HepG2 (cell line): ENCODE measurements at regions not wholly inside any gene's neighbourhood (a gene's known extent, or its start where the extent isn't known, plus 50 kb on each side); places are given as distances from the start of the nearest gene placed in this dataset.

Experiments used
- ATAC-seq: fragments of 200-7000 bp; cut with Tn5 transposase; 3 replicates; pipeline ENCODE4 v1.9.1; 2020; ENCODE audit warnings: mild to moderate bottlenecking, moderate library complexity
- BruUV-seq: library from RNA; stranded (reverse); fragments of 400-500 nt; replicated peaks from 2 replicates; lab custom pipeline; 2021; lab: Mats Ljungman, UMichigan
- CTCF ChIA-PET: fragments of 300-600 bp; formaldehyde crosslinking; extraction: SDS; loops from one replicate; lab custom pipeline; 2021; ENCODE audit warnings: low total read pairs, inconsistent platforms, low intra/inter-chr PET ratio; lab: Yijun Ruan, JAX
- POLR2A ChIA-PET: fragments of 350-600 bp; sonication (Branson Sonifier 250); formaldehyde crosslinking; loops from one replicate; lab custom pipeline; 2020; ENCODE audit warnings: antibody characterized with exemption, inconsistent platforms; lab: Yijun Ruan, JAX
- DNase-seq: peaks from one replicate; pipeline ENCODE4 v3.0.0-alpha.2; 2015; ENCODE audit warnings: low spot score
- FAIRE-seq: peaks from 3 replicates; lab custom pipeline; 2011; peaks lifted over from hg19 to GRCh38; lab: Jason Lieb, UNC
- H2AFZ ChIP-seq: one replicate; pipeline ENCODE4 v1.6.1; 2011; ENCODE audit warnings: low read length, inconsistent platforms
- H3K27ac ChIP-seq: fragments of 300-600 bp; 3 replicates; pipeline ENCODE4 v1.8.0; 2011; ENCODE audit warnings: mixed run types, mild to moderate bottlenecking, mixed read lengths, low read length, inconsistent platforms; ENCODE audit not compliant: insufficient read depth; ENCODE audit errors: extremely low read length
- H3K27me3 ChIP-seq, 2 experiments: fragments of 200-600 bp in 1 of 2; 2 replicates in 1 of 2; 3 replicates in 1 of 2; pipeline versions ENCODE4 v1.6.0 to v1.8.0; 2011; ENCODE audit warnings: low read length in 2 of 2, mild to moderate bottlenecking in 2 of 2, moderate library complexity in 2 of 2, inconsistent platforms in 1 of 2; ENCODE audit not compliant: insufficient read depth in 2 of 2, control insufficient read depth in 1 of 2
- H3K36me3 ChIP-seq, 2 experiments: fragments of 200-600 bp in 1 of 2; replicated peaks in 1 of 2; 2 replicates in 1 of 2; 3 replicates in 1 of 2; pipeline versions ENCODE4 v1.5.1 to v1.8.0; 2011; ENCODE audit warnings: low read length in 2 of 2, inconsistent platforms in 1 of 2; ENCODE audit not compliant: insufficient read depth in 2 of 2, control insufficient read depth in 1 of 2
- H3K4me1 ChIP-seq: 2 replicates; pipeline ENCODE4 v1.5.1; 2012; ENCODE audit warnings: low read length, inconsistent platforms; ENCODE audit not compliant: insufficient read depth
- H3K4me2 ChIP-seq: 2 replicates; pipeline ENCODE4 v1.6.0; 2011; ENCODE audit warnings: low read depth, low read length, inconsistent platforms
- H3K4me3 ChIP-seq, 3 experiments: fragments of 200-600 bp in 1 of 3; sonication (generic), shearing (Covaris generic) in 1 of 3; replicated peaks in 1 of 3; 2 replicates each; pipeline ENCODE4 v1.5.1; 2011 to 2016; ENCODE audit warnings: low read length in 3 of 3, inconsistent platforms in 2 of 3, low read depth in 2 of 3, mild to moderate bottlenecking in 2 of 3, control low read depth in 1 of 3, mixed read lengths in 1 of 3; ENCODE audit not compliant: insufficient read depth in 1 of 3
- H3K79me2 ChIP-seq: one replicate; pipeline ENCODE4 v1.6.1; 2011; ENCODE audit warnings: low read length, inconsistent platforms; ENCODE audit not compliant: insufficient read depth
- H3K9ac ChIP-seq: 2 replicates; pipeline ENCODE4 v1.6.0; 2011; ENCODE audit warnings: mild to moderate bottlenecking, low read depth, low read length, inconsistent platforms; ENCODE audit not compliant: insufficient read depth
- H3K9me3 ChIP-seq: 2 replicates; pipeline ENCODE4 v1.5.1; 2012; ENCODE audit warnings: mild to moderate bottlenecking, low read length
- H4K20me1 ChIP-seq: 2 replicates; pipeline ENCODE4 v1.6.0; 2011; ENCODE audit warnings: inconsistent platforms, mild to moderate bottlenecking, low read length, moderate library complexity; ENCODE audit not compliant: insufficient read depth
- ARNT ChIP-seq: fragments of 450-650 bp; IDR thresholded peaks from 2 replicates; pipeline ENCODE4 v1.6.1; 2017
- DNMT3B ChIP-seq: conservative IDR thresholded peaks from 2 replicates; pipeline ENCODE4 v1.6.1; 2016; ENCODE audit warnings: missing biosample characterization, control low read depth
- NCOR1 ChIP-seq: fragments of 200-600 bp; sonication (generic); IDR thresholded peaks from 2 replicates; pipeline ENCODE4 v1.7.0; 2017; ENCODE audit warnings: antibody characterized with exemption, low read length, borderline replicate concordance
- RFX3 ChIP-seq: IDR thresholded peaks from 2 replicates; pipeline ENCODE4 v1.6.1; 2016; ENCODE audit warnings: missing biosample characterization, missing genetic modification reagents
- SOX13 ChIP-seq, 3 experiments: fragments of 450-650 bp in 1 of 3; sonication (generic) in 1 of 3; formaldehyde crosslinking in 1 of 3; IDR thresholded peaks in 2 of 3; conservative IDR thresholded peaks in 1 of 3; 2 replicates each; pipeline versions ENCODE4 v1.5.0 to v1.6.1; 2016 to 2020; ENCODE audit warnings: antibody characterized with exemption in 1 of 3, mild to moderate bottlenecking in 1 of 3, missing compliant biosample characterization in 1 of 3, missing genetic modification reagents in 1 of 3, moderate library complexity in 1 of 3
- TBX2 ChIP-seq: sonication (generic); formaldehyde crosslinking; IDR thresholded peaks from 2 replicates; pipeline ENCODE4 v1.5.0; 2020; ENCODE audit warnings: missing genetic modification reagents, mild to moderate bottlenecking, borderline replicate concordance
- ZC3H13 ChIP-seq: sonication (generic); formaldehyde crosslinking; IDR thresholded peaks from 2 replicates; pipeline ENCODE4 v1.8.1; 2023; ENCODE audit warnings: mild to moderate bottlenecking, missing genetic modification reagents, moderate library complexity
- ZFX ChIP-seq: sonication (generic); formaldehyde crosslinking; IDR thresholded peaks from 2 replicates; pipeline ENCODE4 v1.4.0; 2020; ENCODE audit warnings: mild to moderate bottlenecking, low read depth, missing genetic modification reagents, moderate library complexity
- ZNF20 ChIP-seq: sonication (generic); formaldehyde crosslinking; IDR thresholded peaks from 2 replicates; pipeline ENCODE4 v1.4.0; 2020; ENCODE audit warnings: mild to moderate bottlenecking, moderate library complexity, missing genetic modification reagents
- ZNF335 ChIP-seq: sonication (generic); formaldehyde crosslinking; IDR thresholded peaks from 2 replicates; pipeline ENCODE4 v1.4.0; 2020; ENCODE audit warnings: missing genetic modification reagents
- ZNF550 ChIP-seq: sonication (generic); formaldehyde crosslinking; IDR thresholded peaks from 2 replicates; pipeline ENCODE4 v1.4.0; 2020; ENCODE audit warnings: mild to moderate bottlenecking, missing genetic modification reagents, borderline replicate concordance
- ZNF746 ChIP-seq: sonication (generic); formaldehyde crosslinking; IDR thresholded peaks from 2 replicates; pipeline ENCODE4 v1.8.0; 2022; ENCODE audit warnings: mild to moderate bottlenecking, missing genetic modification reagents
- ZNF879 ChIP-seq: sonication (generic); formaldehyde crosslinking; IDR thresholded peaks from 2 replicates; pipeline ENCODE4 v1.8.1; 2023; ENCODE audit warnings: missing genetic modification reagents
- WGBS: methylation state at CpG from one replicate; pipeline ENCODE4 v1.1.6; 2017; ENCODE audit warnings: low lambda C conversion rate; 5-methylcytosine and 5-hydroxymethylcytosine counted together
- in situ Hi-C: cut with HindIII; loops from 2 replicates; pipeline ENCODE4 v1.10.0; 2017; ENCODE audit warnings: low pct_unique_long_range_greater_than_20kb; ENCODE audit not compliant: extremely low pct_ligation_motif_present
- intact Hi-C: fragments of 100-400 bp; cut with micrococcal nuclease; formaldehyde crosslinking; loops from one replicate; pipeline ENCODE4 v1.10.0; 2022; ENCODE audit not compliant: unreplicated experiment

DNA sequence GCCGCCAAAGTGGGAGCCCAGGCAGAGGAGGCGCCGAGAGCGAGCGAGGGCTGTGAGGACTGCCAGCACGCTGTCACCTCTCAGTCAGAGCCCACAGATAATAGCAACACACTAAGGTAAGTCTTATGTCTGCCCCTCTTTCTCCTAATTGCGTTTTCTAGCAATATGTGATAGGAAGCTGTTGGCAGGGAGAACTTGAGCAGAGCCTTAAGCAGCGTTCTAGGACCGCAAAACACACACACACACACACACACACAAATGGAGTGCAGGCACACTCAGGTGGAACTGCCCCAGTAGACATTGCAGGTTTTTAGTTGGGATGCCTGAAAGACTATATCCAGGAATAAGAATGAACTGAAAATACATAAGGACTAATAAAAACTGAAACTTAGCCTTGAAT lies 1188.5 kb downstream of the NXPH1 start:
- CTCF ChIA-PET, result no interaction called here
- POLR2A ChIA-PET, result no interaction called here
- H4K20me1 ChIP-seq, result no peaks in the 10 kb centered on the region
- H3K79me2 ChIP-seq, result no peaks in the 10 kb centered on the region
- FAIRE-seq (no peak), ATAC-seq (no peak), DNase-seq (no peak)
- no peak overlapping the region for H3K4me2 ChIP-seq
- no peak overlapping the region for H3K27ac ChIP-seq
- H3K4me1 ChIP-seq, result no peaks in the 10 kb centered on the region
- peaks cover 48% of the 10 kb centered on the region for H3K9me3 ChIP-seq
- in situ Hi-C loops (no loop called here), intact Hi-C loops (no loop called here)
- 48% methylated on average over 7 of the region's 9 CpGs for WGBS
- no peak overlapping the region for H3K9ac ChIP-seq
- no peak overlapping the region for H2AFZ ChIP-seq
- H3K36me3 ChIP-seq, result no peaks in the 10 kb centered on the region
- H3K4me3 ChIP-seq, result no peak overlapping the region
- TF ChIP-seq TBX2 (no peak), RFX3 (CRISPR knock-in tag) (no peak), ZFX (CRISPR knock-in tag) (no peak), ZNF550 (CRISPR knock-in tag) (no peak), NCOR1 (no peak), ZNF879 (CRISPR knock-in tag) (no peak), ZNF746 (no peak), SOX13 (IDR thresholded peaks at IDR 0.05) (no peak), SOX13 (CRISPR knock-in tag; conservative IDR thresholded peaks at IDR 0.05 in 1 of 2, IDR thresholded peaks at IDR 0.05 in 1 of 2) (no peak), ZC3H13 (CRISPR knock-in tag) (no peak), ZNF335 (no peak), ZNF20 (CRISPR knock-in tag) (no peak), ARNT (no peak), DNMT3B (CRISPR knock-in tag) (no peak)
- H3K27me3 ChIP-seq, result no peaks in the 10 kb centered on the region
- no TSS peak for BruUV-seq
